RKO (cell line): ENCODE measurements at regions not wholly inside any gene's neighbourhood (a gene's known extent, or its start where the extent isn't known, plus 50 kb on each side); places are given as distances from the start of the nearest gene placed in this dataset.
"Not testable (repeated sequence)": the region's sequence is repeated elsewhere in the genome, so short reads cannot be mapped to it uniquely, and the experiment has no call there.

Source experiments
- DNase-seq: peaks from one replicate; pipeline ENCODE4 v3.0.0-alpha.2; 2016; ENCODE audit warnings: low spot score

- no peak for DNase-seq
These were observed 133.4 kb downstream of the SLC25A46 start for GRCh38 chr5:110872200-110872599.

GRCh38 chr5:110872963-110873362 lies 134.2 kb downstream of the SLC25A46 start:
- DNase-seq = no peak

- no peak for DNase-seq
These were observed 135.1 kb downstream of the SLC25A46 start for GRCh38 chr5:110873773-110874437.

GRCh38 chr5:110875115-110875514 lies 136.3 kb downstream of the SLC25A46 start:
- not testable (repeated sequence) for DNase-seq

GRCh38 chr5:110878115-110878514 lies 139.3 kb downstream of the SLC25A46 start:
- no peak for DNase-seq

GRCh38 chr5:110879675-110880074 lies 140.9 kb downstream of the SLC25A46 start:
- DNase-seq = no peak

- DNase-seq = peak; percentile 34
These were observed 141.6 kb downstream of the SLC25A46 start for GRCh38 chr5:110880413-110880812.

- DNase-seq = no peak
These were observed 145.2 kb downstream of the SLC25A46 start for GRCh38 chr5:110884005-110884404.

GRCh38 chr5:110887170-110887569 lies 148.4 kb downstream of the SLC25A46 start:
- not testable (repeated sequence) for DNase-seq

GRCh38 chr5:110893854-110894483 lies 155.2 kb downstream of the SLC25A46 start:
- DNase-seq = not testable (repeated sequence)

GRCh38 chr5:110894805-110895204 lies 156.0 kb downstream of the SLC25A46 start:
- no peak for DNase-seq

- DNase-seq = no peak
These were observed 158.1 kb downstream of the SLC25A46 start for GRCh38 chr5:110896901-110897300.

- no peak for DNase-seq
These were observed 161.0 kb downstream of the SLC25A46 start for GRCh38 chr5:110899566-110900412.

- DNase-seq = no peak
These were observed 162.0 kb downstream of the SLC25A46 start for GRCh38 chr5:110900829-110901228.

GRCh38 chr5:110903966-110904365 lies 165.2 kb downstream of the SLC25A46 start:
- no peak for DNase-seq

GRCh38 chr5:110908848-110909247 lies 162.7 kb upstream of the TSLP start:
- no peak for DNase-seq

- DNase-seq = no peak
These were observed 162.1 kb upstream of the TSLP start for GRCh38 chr5:110909415-110909814.

GRCh38 chr5:110909950-110910349 lies 161.6 kb upstream of the TSLP start:
- DNase-seq = no peak

- no peak for DNase-seq
These were observed 158.3 kb upstream of the TSLP start for GRCh38 chr5:110913221-110913620.

- DNase-seq = peak; percentile 51
These were observed 155.0 kb upstream of the TSLP start for GRCh38 chr5:110916381-110917049.

GRCh38 chr5:110917161-110917875 lies 154.2 kb upstream of the TSLP start:
- no peak for DNase-seq

- no peak for DNase-seq
These were observed 152.8 kb upstream of the TSLP start for GRCh38 chr5:110918683-110919082.
